Mucosa of descending colon (tissue), 3 donors: ENCODE measurements at regions not wholly inside any gene's neighbourhood (a gene's known extent, or its start where the extent isn't known, plus 50 kb on each side); places are given as distances from the start of the nearest gene placed in this dataset.

Source experiments
- ATAC-seq: fragments of 200-7000 bp; cut with Tn5 transposase; one replicate; pipeline ENCODE4 v1.9.1; 2020; ENCODE audit warnings: mild to moderate bottlenecking, moderate library complexity
- DNase-seq, 3 donors: peaks; one replicate each; pipeline ENCODE4 v3.0.0-alpha.2; 2020
- H3K36me3 ChIP-seq: fragments of 200-600 bp; one replicate; pipeline ENCODE4 v1.8.0; 2021; ENCODE audit warnings: low read depth, mild to moderate bottlenecking
- H3K4me1 ChIP-seq: fragments of 200-600 bp; one replicate; pipeline ENCODE4 v1.8.0; 2021; ENCODE audit warnings: low read depth, mild to moderate bottlenecking
- H3K4me3 ChIP-seq: fragments of 200-600 bp; one replicate; pipeline ENCODE4 v1.8.0; 2021; ENCODE audit warnings: mild to moderate bottlenecking
- H3K9me3 ChIP-seq: fragments of 200-600 bp; one replicate; pipeline ENCODE4 v1.8.0; 2021; ENCODE audit warnings: mild to moderate bottlenecking
- intact Hi-C, 2 donors: fragments of 100-400 bp; cut with DNase I in 1 of 2; cut with micrococcal nuclease in 1 of 2; formaldehyde crosslinking; loops; one replicate each; pipeline versions ENCODE4 v1.11.0 to v1.11.1; 2022; cut with DNase I, micrococcal nuclease
- TF ChIP-seq, protein P1 (sequence below): fragments of 200-600 bp; IDR thresholded peaks from one replicate; pipeline ENCODE4 v1.8.0; 2022; ENCODE audit warnings: antibody characterized with exemption, mild to moderate bottlenecking
- donor health status: DM: no; HTN: no; CAD: no; lungs with moderate emphysema.
- donor health status: DM: no; HTN: no; CAD: no.
- donor health status: DM: no; HTN: yes; CAD: no.

DNA sequence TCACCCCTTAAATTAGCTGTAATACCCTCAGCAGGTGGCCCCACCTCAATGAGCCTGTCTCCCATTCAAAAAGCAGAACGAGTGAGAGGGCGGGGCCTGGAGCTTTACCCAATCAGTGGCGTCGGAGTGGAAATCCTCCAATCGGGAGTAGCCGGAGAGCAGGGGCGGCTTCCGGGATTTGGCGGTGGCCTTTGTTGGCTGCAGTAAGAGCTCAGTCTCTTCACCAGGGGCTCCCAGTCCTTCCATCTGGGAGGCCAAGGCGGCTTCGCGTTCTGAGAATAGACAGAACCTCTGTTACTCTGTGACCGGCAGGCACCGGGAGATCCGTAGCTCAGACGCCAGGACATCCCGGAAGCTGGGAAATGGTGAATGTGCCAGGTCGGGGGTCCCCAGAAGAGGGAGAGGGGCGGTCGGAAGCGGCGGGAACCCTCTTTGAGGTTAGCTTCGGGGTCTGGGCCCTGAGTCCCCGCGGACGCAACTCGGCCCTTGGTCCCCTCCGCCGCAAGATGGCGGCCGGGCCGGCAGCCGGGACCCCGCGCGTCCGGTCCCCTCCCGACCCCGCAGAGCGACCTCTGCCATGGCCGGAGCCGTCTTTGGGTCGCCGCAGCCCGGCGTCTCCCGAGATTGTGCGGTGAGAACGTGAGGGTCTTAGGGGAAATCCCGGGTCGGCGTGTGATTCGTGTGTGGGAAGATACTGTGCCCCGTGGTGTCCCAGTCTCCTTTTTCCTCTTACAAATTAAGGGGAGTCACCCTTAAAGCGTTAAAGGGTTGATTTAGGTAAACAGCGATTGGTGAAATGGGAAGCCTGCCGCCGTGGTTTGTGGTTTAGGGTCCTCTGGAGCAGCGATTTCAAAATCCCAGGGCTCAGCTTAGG is 160.3 kb upstream of the ZNF267 start:
- DNase-seq (peak; percentile 93 to 97 (median 94)), ATAC-seq (peak; percentile 97)
- intact Hi-C loops = no loop called here
- TF ChIP-seq, protein P1, sequence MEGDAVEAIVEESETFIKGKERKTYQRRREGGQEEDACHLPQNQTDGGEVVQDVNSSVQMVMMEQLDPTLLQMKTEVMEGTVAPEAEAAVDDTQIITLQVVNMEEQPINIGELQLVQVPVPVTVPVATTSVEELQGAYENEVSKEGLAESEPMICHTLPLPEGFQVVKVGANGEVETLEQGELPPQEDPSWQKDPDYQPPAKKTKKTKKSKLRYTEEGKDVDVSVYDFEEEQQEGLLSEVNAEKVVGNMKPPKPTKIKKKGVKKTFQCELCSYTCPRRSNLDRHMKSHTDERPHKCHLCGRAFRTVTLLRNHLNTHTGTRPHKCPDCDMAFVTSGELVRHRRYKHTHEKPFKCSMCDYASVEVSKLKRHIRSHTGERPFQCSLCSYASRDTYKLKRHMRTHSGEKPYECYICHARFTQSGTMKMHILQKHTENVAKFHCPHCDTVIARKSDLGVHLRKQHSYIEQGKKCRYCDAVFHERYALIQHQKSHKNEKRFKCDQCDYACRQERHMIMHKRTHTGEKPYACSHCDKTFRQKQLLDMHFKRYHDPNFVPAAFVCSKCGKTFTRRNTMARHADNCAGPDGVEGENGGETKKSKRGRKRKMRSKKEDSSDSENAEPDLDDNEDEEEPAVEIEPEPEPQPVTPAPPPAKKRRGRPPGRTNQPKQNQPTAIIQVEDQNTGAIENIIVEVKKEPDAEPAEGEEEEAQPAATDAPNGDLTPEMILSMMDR = no peak
- Histone ChIP-seq H3K4me1 (peaks cover 8% of the 10 kb centered on the region), H3K4me3 (peak overlapping the region; percentile 98), H3K9me3 (no peaks in the 10 kb centered on the region), H3K36me3 (no peaks in the 10 kb centered on the region)

DNA sequence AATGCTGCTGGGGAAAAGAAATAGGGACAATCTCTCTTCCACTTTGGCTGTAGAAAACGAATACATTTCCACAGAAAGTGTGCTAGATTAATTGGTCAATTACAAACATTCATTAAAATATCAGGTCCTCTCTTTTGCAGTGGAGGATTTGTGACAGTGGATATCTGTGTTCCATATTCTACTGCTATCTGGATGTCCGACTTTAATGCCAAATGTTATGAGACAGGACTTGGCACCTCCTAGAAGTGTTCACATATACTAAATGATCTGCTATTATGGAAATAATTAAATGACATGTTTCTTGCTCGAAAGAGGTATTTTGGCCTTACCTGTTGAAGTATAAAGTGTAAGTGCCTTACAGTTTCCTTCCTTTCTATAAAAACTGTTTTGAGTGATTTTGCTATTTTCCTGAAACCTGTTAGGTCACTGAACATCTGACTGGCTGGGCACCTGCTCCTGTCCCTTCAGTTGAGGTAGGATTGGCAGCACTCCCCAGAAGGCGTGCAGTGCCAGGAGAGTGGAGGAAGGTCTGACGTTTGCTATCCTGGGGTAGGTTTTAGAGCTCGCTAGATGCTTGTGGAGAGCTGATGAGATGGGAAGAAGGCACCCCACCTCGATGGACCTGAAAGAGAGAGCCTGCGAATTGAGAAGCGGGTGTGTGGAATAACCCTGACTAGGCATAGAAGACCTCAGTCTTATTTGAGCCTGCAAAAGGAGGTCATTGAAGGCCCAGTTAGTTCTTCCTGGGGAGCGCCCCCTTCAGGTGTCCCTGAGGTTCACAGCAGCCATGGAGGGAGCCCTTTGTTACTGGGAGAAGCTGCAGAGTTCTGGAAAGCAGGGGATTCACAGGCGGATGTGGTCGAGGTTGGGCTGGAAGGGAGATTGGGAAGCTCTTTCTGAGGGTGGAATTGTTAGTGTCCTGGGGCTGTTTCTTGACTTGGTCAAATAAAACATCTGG is 159.4 kb upstream of the ZNF267 start:
- Histone ChIP-seq H3K36me3 (no peaks in the 10 kb centered on the region), H3K4me1 (peaks cover 8% of the 10 kb centered on the region), H3K4me3 (peak overlapping the region; percentile 98), H3K9me3 (no peaks in the 10 kb centered on the region)
- DNase-seq (no peak), ATAC-seq (no peak)
- intact Hi-C loops = no loop called here
- TF ChIP-seq, protein P1 = no peak

DNA sequence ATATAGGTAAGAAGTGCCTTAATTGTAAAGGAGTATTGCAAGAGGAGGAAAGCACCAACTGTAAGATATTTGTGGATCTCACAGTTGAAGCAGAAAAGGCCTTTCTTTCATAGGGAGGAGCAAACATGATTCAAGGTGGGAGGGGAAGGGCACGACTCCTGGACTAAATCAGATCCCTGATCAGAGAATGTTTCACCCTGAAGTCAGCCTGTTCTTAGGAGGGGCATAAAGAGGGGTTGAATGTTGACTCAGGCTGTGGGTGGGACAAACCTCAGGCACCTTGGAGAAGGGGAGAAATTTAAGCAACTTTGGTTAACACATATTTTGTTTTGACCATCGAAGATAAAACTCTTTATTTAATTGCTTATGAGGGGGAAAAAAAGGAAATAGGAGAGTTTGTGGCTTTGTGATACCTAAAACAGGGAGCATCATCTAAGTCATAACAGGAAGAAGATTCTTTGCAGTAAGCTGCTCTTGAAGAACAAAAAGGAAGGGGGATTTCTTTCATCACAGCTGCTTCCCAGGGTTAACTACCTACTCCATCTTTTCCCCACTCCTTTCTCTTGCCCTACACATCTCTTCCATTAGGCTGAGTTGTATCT is 158.6 kb upstream of the ZNF267 start:
- intact Hi-C loops = no loop called here
- H3K4me3 ChIP-seq = no peak overlapping the region
- H3K36me3 ChIP-seq = no peaks in the 10 kb centered on the region

DNA sequence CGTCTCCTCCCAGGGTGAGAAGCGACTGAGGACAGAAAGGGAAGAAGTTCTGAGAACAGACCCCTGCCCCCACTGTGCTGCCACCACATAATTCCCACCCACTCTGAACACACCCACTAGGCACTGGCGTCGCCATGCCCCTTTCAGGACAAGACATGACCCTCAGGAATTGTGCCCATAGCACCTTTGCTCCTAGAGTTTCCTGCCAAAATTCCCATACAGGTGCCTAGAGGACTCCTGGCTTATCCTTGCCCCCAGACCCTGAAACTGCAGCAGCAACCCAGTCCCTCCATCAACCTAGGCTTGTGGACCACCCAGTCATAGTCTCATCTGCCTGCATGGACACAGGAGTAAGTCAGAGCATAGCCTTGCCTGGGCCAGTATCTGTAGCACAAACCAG is 157.7 kb upstream of the ZNF267 start:
- DNase-seq (no peak), ATAC-seq (no peak)
- no peaks in the 10 kb centered on the region for H3K36me3 ChIP-seq
- intact Hi-C loops = no loop called here
- TF ChIP-seq, protein P1 = no peak
- H3K4me3 ChIP-seq = no peak overlapping the region
- H3K9me3 ChIP-seq = no peaks in the 10 kb centered on the region
- H3K4me1 ChIP-seq = peaks cover 8% of the 10 kb centered on the region

More for the DNA sequence above, 158.6 kb upstream of the ZNF267 start:
- no peaks in the 10 kb centered on the region for H3K9me3 ChIP-seq
- ATAC-seq (no peak), DNase-seq (no peak)
- H3K4me1 ChIP-seq = peaks cover 8% of the 10 kb centered on the region
- TF ChIP-seq, protein P1 = no peak

DNA sequence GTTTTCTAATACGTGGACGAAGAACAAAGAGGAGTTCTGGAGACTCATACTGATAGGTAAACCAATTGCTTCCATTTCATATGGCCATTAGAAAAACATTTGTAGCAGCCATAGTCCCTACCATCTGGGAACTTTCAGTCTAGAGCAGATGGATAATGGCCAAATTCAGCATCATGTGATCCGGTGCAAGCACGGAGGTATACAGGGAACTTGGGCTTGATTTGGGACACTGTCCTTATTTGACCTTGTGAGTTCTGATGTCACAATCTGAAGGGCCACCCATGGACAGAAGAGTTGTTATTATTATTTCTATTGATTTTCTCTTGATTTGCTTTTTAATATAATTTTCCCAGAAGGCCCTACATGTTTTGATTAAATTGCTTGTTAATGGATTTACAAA is 154.6 kb upstream of the ZNF267 start:
- H3K4me3 ChIP-seq = no peak overlapping the region
- intact Hi-C loops = no loop called here
- peaks cover 10% of the 10 kb centered on the region for H3K4me1 ChIP-seq
- no peaks in the 10 kb centered on the region for H3K9me3 ChIP-seq
- H3K36me3 ChIP-seq = no peaks in the 10 kb centered on the region
- ATAC-seq = no peak
- TF ChIP-seq, protein P1 = no peak
- no peak for DNase-seq
